ENCODE measurements at regions not wholly inside any gene's neighbourhood (a gene's known extent, or its start where the extent isn't known, plus 50 kb on each side); places are given as distances from the start of the nearest gene placed in this dataset.

DNA sequence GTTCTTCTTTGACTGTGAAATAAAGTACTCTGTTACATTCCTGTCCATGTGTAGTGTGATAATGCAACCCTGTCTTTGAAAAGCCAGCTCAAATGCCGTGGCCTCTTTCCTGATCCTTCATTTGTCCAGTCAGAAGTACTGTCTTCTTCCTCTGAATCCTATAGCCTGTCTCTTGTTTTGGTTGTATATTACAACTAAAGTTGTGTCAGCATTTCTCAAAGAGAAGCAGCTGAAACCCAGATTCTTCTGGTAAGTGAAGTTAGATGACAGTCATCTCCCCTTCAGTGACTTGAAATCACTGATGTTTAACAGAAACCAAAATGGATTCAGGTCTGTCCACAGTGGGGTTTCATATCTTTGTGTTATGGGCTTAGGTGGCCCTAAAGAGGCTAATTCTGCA, 196.2 kb downstream of the PCSK1 start (continued):
- TF ChIP-seq ZSCAN23 (tag by site-specific recombination; IDR thresholded peaks at IDR 0.05) (no peak), ZNF596 (tag by site-specific recombination; IDR thresholded peaks at IDR 0.05) (no peak), ZNF585B (tag by site-specific recombination; IDR thresholded peaks at IDR 0.05) (no peak)

DNA sequence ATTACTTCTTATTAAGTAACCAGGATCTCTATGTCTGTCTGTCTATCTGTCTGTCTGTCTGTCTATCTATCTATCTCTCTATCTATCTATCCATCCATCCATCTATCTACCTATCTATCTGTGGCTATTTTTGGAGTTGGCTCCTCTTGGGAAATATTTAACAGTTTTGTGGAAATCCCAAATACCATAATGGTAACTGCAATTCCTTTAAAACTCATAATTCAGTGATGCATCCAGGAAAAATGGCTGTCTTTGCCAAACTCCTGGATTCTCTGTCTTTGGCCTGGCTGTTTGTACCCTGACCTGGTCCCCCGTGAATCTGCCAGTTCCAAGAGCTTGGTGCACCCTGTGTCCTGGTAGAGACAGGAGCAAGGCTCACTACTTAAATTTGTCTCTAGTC, 197.0 kb downstream of the PCSK1 start:
- ChIA-PET POLR2A (no interaction called here), CTCF (no interaction called here)
- no peak for TF ChIP-seq MYNN (tag by site-specific recombination; IDR thresholded peaks at IDR 0.05; ENCODE audit: borderline replicate concordance)
- TF ChIP-seq ZIC2 (tag by site-specific recombination; IDR thresholded peaks at IDR 0.05): no peak
- no peak for TF ChIP-seq ZBTB21 (tag by site-specific recombination; IDR thresholded peaks at IDR 0.05)
- no peak for TF ChIP-seq ZNF610 (tag by site-specific recombination; IDR thresholded peaks at IDR 0.05; ENCODE audit: borderline replicate concordance)
- no peak for TF ChIP-seq ZNF623 (tag by site-specific recombination; IDR thresholded peaks at IDR 0.05)
- TF ChIP-seq ZNF654 (tag by site-specific recombination; IDR thresholded peaks at IDR 0.05; ENCODE audit: low read depth): no peak
- TF ChIP-seq ZNF146 (tag by site-specific recombination; IDR thresholded peaks at IDR 0.05): no peak
- TF ChIP-seq ZSCAN30 (tag by site-specific recombination; IDR thresholded peaks at IDR 0.05): no peak
- TF ChIP-seq, protein P1, sequence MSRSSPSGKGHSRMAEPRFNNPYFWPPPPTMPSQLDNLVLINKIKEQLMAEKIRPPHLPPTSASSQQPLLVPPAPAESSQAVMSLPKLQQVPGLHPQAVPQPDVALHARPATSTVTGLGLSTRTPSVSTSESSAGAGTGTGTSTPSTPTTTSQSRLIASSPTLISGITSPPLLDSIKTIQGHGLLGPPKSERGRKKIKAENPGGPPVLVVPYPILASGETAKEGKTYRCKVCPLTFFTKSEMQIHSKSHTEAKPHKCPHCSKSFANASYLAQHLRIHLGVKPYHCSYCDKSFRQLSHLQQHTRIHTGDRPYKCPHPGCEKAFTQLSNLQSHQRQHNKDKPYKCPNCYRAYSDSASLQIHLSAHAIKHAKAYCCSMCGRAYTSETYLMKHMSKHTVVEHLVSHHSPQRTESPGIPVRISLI (tag by site-specific recombination; IDR thresholded peaks at IDR 0.05): no peak
- TF ChIP-seq ZNF433 (tag by site-specific recombination; IDR thresholded peaks at IDR 0.05; ENCODE audit: low read depth): no peak
- TF ChIP-seq ZNF184 (tag by site-specific recombination; IDR thresholded peaks at IDR 0.05): no peak
- TF ChIP-seq, protein P2, sequence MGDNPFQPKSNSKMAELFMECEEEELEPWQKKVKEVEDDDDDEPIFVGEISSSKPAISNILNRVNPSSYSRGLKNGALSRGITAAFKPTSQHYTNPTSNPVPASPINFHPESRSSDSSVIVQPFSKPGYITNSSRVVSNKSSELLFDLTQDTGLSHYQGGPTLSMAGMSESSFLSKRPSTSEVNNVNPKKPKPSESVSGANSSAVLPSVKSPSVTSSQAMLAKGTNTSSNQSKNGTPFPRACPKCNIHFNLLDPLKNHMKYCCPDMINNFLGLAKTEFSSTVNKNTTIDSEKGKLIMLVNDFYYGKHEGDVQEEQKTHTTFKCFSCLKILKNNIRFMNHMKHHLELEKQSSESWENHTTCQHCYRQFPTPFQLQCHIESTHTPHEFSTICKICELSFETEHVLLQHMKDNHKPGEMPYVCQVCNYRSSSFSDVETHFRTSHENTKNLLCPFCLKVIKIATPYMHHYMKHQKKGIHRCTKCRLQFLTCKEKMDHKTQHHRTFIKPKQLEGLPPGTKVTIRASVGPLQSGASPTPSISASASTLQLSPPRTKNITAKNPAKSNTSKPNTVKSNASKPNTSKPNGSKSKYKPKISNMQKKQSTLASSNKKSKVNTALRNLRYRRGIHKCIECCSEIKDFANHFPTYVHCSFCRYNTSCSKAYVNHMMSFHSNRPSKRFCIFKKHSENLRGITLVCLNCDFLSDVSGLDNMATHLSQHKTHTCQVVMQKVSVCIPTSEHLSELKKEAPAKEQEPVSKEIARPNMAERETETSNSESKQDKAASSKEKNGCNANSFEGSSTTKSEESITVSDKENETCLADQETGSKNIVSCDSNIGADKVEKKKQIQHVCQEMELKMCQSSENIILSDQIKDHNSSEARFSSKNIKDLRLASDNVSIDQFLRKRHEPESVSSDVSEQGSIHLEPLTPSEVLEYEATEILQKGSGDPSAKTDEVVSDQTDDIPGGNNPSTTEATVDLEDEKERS (tag by site-specific recombination; IDR thresholded peaks at IDR 0.05): no peak
- no peak for TF ChIP-seq HOXC10 (CRISPR knock-in tag; IDR thresholded peaks at IDR 0.05)
- TF ChIP-seq SETDB1 (IDR thresholded peaks at IDR 0.05; ENCODE audit: insufficient read length, low read length): no peak
- TF ChIP-seq ZNF791 (tag by site-specific recombination; IDR thresholded peaks at IDR 0.05): no peak
- TF ChIP-seq ZNF560 (tag by site-specific recombination; IDR thresholded peaks at IDR 0.05; ENCODE audit: borderline replicate concordance): no peak
- TF ChIP-seq ZNF529 (tag by site-specific recombination; IDR thresholded peaks at IDR 0.05; ENCODE audit: insufficient replicate concordance): no peak
- TF ChIP-seq YY2 (tag by site-specific recombination; IDR thresholded peaks at IDR 0.05): no peak
- no peak for TF ChIP-seq ZNF350 (tag by site-specific recombination; IDR thresholded peaks at IDR 0.05)
- no peak for TF ChIP-seq GLIS2 (tag by site-specific recombination; IDR thresholded peaks at IDR 0.05)

More for the DNA sequence above, 197.0 kb downstream of the PCSK1 start:
- no peak overlapping the region for H3K4me3 ChIP-seq (ENCODE audit: low read depth, low read length)
- no peak overlapping the region for H3K27ac ChIP-seq (ENCODE audit: extremely low read depth, low read depth, low read length)
- no peaks in the 10 kb centered on the region for H3K36me3 ChIP-seq (ENCODE audit: control insufficient read depth in 2 of 2, insufficient read depth in 1 of 2, low read length in 2 of 2)
- H3K9me3 ChIP-seq (ENCODE audit: control insufficient read depth, insufficient read depth, low read depth, low read length): no peaks in the 10 kb centered on the region; the same call in 1 of the 2 replicates
- H3K4me1 ChIP-seq (ENCODE audit: control insufficient read depth, insufficient read depth, low read length): no peaks in the 10 kb centered on the region
